GM21723 (cell line): ENCODE measurements at regions not wholly inside any gene's neighbourhood (a gene's known extent, or its start where the extent isn't known, plus 50 kb on each side); places are given as distances from the start of the nearest gene placed in this dataset.
A peak's percentile ranks its signal among the peaks of the same experiment; 100 is the strongest.
"Not testable (repeated sequence)": the region's sequence is repeated elsewhere in the genome, so short reads cannot be mapped to it uniquely, and the experiment has no call there.

Experiments
- ATAC-seq: cut with Tn5 transposase; IDR thresholded peaks from one replicate; pipeline ENCODE4 v1.9.1; 2021; ENCODE audit warnings: mild to moderate bottlenecking, moderate library complexity; ENCODE audit not compliant: unreplicated experiment

DNA sequence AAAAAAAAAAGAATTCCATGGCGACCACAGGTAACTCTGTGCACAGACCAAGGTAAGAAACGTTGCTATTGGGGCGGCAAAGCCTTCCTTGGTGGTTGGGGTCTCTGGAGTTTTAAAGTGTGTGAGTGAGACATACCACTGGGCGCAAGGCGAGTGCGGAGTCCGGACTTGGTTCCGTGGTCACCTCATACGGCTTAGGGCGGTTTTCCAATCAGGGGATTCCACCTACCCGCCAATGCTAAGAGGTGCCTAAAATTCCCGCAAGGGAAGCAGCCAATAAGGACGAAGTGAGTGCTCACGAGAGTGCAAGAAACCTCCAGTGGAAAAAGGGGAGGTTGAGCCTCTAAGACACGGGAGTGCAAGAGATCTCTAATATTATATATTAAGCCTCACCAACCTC is 68.6 kb upstream of the PRSS16 start:
- no peak for ATAC-seq

DNA sequence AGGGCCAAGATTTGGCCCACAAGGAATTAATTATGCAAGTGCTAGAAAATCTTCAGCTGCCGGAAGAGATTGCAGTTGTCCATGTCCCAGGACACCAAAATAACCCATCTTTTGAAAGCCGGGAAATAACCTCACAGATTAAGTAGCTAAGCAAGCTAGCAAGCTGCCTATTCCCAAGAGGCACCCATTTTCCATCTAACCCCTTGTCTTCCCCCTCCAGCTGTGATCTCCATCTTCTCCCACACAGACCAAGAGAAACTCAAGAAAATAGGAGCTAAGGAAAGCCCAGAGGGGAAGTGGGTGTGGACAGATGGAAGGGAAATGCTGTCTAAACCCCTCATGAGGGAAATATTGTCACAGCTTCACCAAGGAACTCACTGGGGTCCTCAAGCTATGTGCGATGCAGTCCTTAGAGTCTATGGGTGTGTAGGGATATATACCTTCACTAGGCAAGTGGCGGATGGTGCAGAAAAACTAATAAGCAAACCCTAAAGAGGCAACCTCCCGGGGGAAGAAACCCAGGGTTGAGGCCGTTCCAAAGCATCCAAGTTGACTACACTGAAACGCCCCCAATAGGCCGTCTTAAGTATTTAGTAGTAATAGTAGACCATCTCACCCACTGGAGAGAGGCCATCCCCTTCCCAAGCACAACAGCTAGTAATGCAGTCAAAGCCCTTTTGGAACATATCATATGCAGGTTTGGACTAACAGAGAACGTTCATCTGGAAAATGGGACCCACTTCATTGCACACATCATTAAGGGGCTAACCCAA is 64.3 kb upstream of the PRSS16 start:
- ATAC-seq, result no peak

DNA sequence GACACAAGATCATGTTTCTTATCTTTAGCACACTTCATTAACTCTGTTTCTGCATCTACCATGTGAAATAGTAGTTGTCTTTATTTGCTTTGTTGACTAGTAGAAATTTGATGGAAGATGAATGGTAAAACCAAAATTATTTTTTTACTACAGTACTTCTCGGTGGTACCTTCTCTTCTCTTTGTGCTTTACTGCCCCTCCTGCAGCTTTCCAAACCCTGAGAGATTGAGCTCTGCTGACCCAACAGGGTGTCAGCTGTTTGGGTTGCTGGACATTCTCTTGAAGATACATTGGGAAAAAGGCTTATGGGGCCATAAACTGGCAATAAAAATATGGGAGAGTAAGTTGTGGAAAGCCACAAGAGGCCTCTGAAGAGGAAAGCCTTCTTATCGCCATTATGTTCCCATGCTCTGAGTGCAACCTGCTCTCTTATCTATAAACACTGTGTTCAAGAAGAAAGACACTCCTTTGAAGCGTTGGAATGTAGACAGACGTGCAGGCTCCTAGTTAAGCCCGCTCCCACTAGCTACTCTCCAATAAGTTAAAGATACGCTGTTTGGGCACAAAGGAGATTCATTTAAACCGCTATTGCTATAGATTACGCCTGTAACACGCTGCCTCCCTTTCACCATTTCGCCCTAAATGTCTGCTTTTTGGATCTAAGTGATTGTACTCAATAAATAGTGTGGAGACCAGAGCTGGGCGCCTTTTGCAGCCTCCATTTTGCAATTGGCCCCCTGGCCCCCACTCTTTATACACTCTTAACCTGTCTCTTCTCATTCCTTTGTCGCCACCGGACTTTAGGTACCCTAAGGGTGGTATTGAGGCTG is 60.1 kb upstream of the PRSS16 start:
- no peak for ATAC-seq

DNA sequence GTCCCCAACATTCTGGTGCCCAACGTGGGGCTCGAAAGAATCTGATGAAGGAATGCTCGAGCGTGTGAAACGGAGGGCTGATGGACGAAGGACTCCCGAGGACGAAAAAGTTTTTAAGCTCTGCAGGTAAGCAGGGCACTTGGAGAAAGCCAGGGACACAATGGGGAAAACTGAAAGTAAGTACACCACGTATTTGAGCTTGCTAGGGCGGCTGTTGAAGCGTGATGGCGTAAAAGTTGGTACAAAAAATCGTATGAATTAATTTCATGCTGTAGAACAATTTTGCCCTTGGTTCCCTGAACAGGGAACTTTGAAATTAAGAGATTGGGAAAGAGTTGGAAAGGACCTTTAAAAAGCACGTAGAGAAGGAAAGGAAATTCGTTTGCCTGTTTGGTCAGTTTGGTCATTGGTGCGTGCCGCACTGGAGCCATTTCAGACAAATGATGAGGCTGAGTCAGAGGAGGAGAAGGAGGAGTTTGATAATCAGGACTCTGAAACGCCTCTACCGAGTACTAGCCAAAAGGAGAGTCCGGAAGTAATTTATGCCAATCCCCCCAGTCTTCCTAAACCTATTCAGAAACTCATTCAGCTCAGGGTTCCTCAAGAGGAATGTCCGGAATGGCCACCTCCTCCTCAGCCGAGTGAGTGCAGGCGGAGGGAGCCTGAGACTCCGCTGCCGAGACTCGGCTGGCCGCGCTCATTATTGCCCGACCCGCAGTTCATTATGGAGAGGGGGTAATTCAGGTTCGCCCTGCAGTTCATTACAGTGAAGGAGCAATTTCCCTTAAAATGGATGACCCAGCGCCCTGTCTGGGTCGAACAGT is 59.2 kb upstream of the PRSS16 start:
- ATAC-seq, result peak; percentile 90

DNA sequence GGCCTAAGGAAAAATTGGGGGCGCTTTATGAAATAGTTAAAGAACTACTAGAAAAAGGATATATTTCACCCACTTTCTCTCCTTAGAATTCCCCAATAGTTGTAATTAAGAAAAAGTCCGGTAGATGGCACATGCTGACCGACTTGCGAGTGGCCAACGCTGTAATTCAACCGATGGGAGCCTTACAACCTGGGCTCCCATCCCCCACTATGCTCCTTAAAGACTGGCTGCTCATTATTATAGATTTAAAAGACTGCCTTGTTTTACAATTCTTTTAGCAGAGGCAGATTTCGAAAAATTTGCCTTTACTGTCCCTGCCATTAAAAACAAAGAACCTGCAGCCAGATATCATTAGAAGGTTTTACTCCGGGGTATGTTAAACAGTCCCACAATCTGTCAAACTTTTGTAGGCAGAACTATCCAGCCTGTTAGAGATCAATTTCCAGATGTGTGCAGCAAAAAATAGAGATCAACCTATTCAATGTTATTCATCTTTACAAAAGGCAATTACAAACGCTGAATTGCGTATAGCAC is 58.5 kb upstream of the PRSS16 start:
- peak; percentile 78 for ATAC-seq

DNA sequence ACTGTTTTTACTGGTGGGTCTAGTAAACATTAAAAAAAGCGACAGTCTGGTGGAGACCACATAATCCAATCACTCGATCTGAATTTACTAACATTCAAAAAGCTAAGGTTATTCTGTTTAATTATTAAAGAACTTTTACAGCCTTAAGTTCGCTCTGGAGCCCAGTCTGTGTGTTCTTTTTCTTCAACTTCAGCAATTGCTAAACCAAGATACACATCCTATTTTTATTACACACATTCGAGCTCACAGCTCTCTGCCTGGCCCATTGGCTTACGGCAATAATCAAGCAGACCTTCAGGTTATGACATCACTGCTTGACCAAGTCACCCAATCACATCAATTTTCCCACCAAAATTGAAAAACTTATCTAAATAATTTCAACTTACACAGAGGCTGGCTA is 57.4 kb upstream of the PRSS16 start:
- no peak for ATAC-seq

DNA sequence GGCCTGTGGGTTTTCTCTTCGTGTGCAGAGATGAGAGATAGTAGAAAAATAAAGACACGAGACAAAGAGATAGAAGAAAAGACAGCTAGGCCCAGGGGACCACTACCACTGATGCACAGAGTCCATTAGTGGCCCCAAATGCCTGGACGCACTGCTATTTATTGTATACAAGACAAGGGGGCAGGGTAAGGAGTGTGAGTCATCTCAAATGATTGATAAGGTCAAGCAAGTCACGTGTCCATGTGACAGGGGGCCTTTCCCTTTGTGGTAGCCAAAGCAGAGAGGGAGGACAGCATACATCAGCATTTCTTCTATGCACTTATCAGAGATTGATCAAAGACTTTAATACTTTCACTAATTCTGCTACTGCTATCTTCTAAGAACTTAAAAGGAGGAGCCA is 53.0 kb upstream of the PRSS16 start:
- not testable (repeated sequence) for ATAC-seq

DNA sequence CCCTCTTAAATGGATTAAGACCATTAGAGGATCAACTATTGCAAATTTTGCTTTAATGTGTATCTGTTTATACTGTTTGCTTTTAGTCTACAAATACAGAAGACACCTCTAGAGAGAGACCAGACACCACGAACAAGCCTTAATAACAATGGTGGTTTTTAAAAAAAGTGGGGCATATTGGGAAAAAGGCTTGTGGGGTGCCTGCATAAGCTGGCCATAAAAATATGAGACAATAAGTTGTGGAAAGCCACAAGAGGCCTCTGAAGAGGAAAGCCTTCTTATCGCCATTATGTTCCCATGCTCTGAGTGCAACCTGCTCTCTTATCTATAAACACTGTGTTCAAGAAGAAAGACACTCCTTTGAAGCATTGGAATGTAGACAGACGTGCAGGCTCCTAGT is 52.0 kb upstream of the PRSS16 start:
- ATAC-seq, result not testable (repeated sequence)
